ENCODE measurements at regions not wholly inside any gene's neighbourhood (a gene's known extent, or its start where the extent isn't known, plus 50 kb on each side); places are given as distances from the start of the nearest gene placed in this dataset.

GRCh38 chr14:100666851-100667250, 59.8 kb upstream of the DLK1 start:
- H3K4me3 ChIP-seq = no peak overlapping the region
- no peaks in the 10 kb centered on the region for H3K36me3 ChIP-seq
- no peaks in the 10 kb centered on the region for H3K9me3 ChIP-seq
- peaks cover 0 to 20% (median 0%) of the 10 kb centered on the region in 4 donors for H3K4me1 ChIP-seq
- peaks cover 0 to 42% of the 10 kb centered on the region in 2 donors for H3K27me3 ChIP-seq
- TF ChIP-seq EP300 (IDR thresholded peaks at IDR 0.05) (no peak), POLR2A (IDR thresholded peaks at IDR 0.05) (no peak)
- TF ChIP-seq, protein P1, sequence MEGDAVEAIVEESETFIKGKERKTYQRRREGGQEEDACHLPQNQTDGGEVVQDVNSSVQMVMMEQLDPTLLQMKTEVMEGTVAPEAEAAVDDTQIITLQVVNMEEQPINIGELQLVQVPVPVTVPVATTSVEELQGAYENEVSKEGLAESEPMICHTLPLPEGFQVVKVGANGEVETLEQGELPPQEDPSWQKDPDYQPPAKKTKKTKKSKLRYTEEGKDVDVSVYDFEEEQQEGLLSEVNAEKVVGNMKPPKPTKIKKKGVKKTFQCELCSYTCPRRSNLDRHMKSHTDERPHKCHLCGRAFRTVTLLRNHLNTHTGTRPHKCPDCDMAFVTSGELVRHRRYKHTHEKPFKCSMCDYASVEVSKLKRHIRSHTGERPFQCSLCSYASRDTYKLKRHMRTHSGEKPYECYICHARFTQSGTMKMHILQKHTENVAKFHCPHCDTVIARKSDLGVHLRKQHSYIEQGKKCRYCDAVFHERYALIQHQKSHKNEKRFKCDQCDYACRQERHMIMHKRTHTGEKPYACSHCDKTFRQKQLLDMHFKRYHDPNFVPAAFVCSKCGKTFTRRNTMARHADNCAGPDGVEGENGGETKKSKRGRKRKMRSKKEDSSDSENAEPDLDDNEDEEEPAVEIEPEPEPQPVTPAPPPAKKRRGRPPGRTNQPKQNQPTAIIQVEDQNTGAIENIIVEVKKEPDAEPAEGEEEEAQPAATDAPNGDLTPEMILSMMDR (IDR thresholded peaks at IDR 0.05) = no peak
- DNase-seq (ENCODE audit: low spot score in 2 of 2) = no peak
- 84 to 92% methylated on average over 8 to 10 of the region's 10 CpGs for WGBS, 2 donors
- H3K27ac ChIP-seq = no peak overlapping the region

GRCh38 chr14:100667656-100668055, 59.0 kb upstream of the DLK1 start:
- 83 to 86% methylated on average over 14 to 19 of the region's 19 CpGs for WGBS, 2 donors
- Histone ChIP-seq H3K27ac (no peak overlapping the region), H3K36me3 (no peaks in the 10 kb centered on the region), H3K4me3 (no peak overlapping the region), H3K4me1 (peaks cover 0 to 20% (median 0%) of the 10 kb centered on the region in 4 donors), H3K27me3 (peaks cover 0 to 42% of the 10 kb centered on the region in 2 donors), H3K9me3 (no peaks in the 10 kb centered on the region)
- DNase-seq (ENCODE audit: low spot score in 2 of 2) = no peak
- TF ChIP-seq, protein P1 (IDR thresholded peaks at IDR 0.05) = no peak
- no peak for TF ChIP-seq EP300 (IDR thresholded peaks at IDR 0.05)
- no peak for TF ChIP-seq POLR2A (IDR thresholded peaks at IDR 0.05)

GRCh38 chr14:100668352-100668751, 58.3 kb upstream of the DLK1 start:
- TF ChIP-seq, protein P1 (IDR thresholded peaks at IDR 0.05) = no peak
- TF ChIP-seq EP300 (IDR thresholded peaks at IDR 0.05) = no peak
- TF ChIP-seq POLR2A (IDR thresholded peaks at IDR 0.05) = no peak
- Histone ChIP-seq H3K9me3 (no peaks in the 10 kb centered on the region), H3K27me3 (peaks cover 0 to 48% of the 10 kb centered on the region in 2 donors), H3K4me3 (no peak overlapping the region), H3K36me3 (no peaks in the 10 kb centered on the region), H3K27ac (no peak overlapping the region), H3K4me1 (peaks cover 0 to 20% (median 0%) of the 10 kb centered on the region in 4 donors)
- WGBS, 2 donors = 89 to 90% methylated on average over 2 to 6 of the region's 6 CpGs
- DNase-seq (ENCODE audit: low spot score in 2 of 2) = no peak

- WGBS, 2 donors = 66 to 73% methylated on average over 8 to 9 of the region's 9 CpGs
- no peak overlapping the region for H3K27ac ChIP-seq
- H3K36me3 ChIP-seq = no peaks in the 10 kb centered on the region
- no peak for DNase-seq (ENCODE audit: low spot score in 2 of 2)
- H3K27me3 ChIP-seq = peaks cover 0 to 47% of the 10 kb centered on the region in 2 donors
- TF ChIP-seq POLR2A (IDR thresholded peaks at IDR 0.05) (no peak), EP300 (IDR thresholded peaks at IDR 0.05) (no peak)
- TF ChIP-seq, protein P1 (IDR thresholded peaks at IDR 0.05) = no peak
- H3K4me3 ChIP-seq = no peak overlapping the region
- no peaks in the 10 kb centered on the region for H3K9me3 ChIP-seq
- H3K4me1 ChIP-seq = peaks cover 0 to 20% (median 0%) of the 10 kb centered on the region in 4 donors
Observed at GRCh38 chr14:100669011-100669412, 57.7 kb upstream of the DLK1 start.

DNA sequence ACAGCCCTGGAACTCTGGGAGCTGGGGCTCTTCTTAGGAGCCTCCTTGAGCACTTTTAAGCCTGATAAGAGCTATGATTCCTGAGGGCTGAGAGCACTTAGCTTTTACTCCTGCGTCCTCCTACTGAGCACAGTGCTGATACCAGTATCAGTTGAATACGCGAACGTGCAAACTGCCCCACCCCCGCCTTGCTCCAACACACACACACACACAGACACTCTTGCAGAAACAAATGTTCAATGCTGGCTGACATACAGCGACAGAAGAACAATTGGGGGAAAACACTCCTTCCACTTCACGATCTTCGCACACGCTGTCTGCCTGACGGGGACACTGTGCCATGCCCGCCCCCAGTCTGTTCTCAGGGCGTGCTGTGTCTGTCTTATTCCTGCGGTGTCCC, 57.2 kb upstream of the DLK1 start:
- H3K27ac ChIP-seq = no peak overlapping the region
- no peaks in the 10 kb centered on the region for H3K36me3 ChIP-seq
- TF ChIP-seq, protein P1 (IDR thresholded peaks at IDR 0.05) = no peak
- no peak for TF ChIP-seq EP300 (IDR thresholded peaks at IDR 0.05)
- TF ChIP-seq POLR2A (IDR thresholded peaks at IDR 0.05) = no peak
- no peak overlapping the region for H3K4me3 ChIP-seq
- H3K27me3 ChIP-seq = peaks cover 0 to 42% of the 10 kb centered on the region in 2 donors
- 52 to 54% methylated on average over 12 to 13 of the region's 13 CpGs for WGBS, 2 donors
- H3K9me3 ChIP-seq = no peaks in the 10 kb centered on the region
- peaks cover 0 to 20% (median 0%) of the 10 kb centered on the region in 4 donors for H3K4me1 ChIP-seq
- DNase-seq (ENCODE audit: low spot score in 2 of 2) = no peak

Data from tibial nerve (tissue), 4 donors.